ENCODE measurements at regions not wholly inside any gene's neighbourhood (a gene's known extent, or its start where the extent isn't known, plus 50 kb on each side); places are given as distances from the start of the nearest gene placed in this dataset.

- TF ChIP-seq EZH2phosphoT487 (IDR thresholded peaks at IDR 0.05; ENCODE audit: borderline replicate concordance) (no peak), FOSL1 (IDR thresholded peaks at IDR 0.05; ENCODE audit: low read depth) (no peak), CTCF (IDR thresholded peaks at IDR 0.05 in 2 of 3, conservative IDR thresholded peaks at IDR 0.05 in 1 of 3; ENCODE audit: borderline replicate concordance in 1 of 3, insufficient read depth in 1 of 3, low read depth in 2 of 3, low read length in 2 of 3) (no peak)
Measured at GRCh38 chr1:227459977-227460376, 103.4 kb upstream of the ZNF678 start (continued).

GRCh38 chr1:227459326-227459841 is 104.0 kb upstream of the ZNF678 start:
- Histone ChIP-seq H3K4me2 (ENCODE audit: low read length) (no peak overlapping the region), H3K9me2 (ENCODE audit: insufficient read depth) (no peaks in the 10 kb centered on the region), H3K9ac (ENCODE audit: low read length) (no peak overlapping the region), H3K27me3 (ENCODE audit: insufficient read depth, low read length) (peaks cover 3% of the 10 kb centered on the region; the same call in 1 of the 2 replicates), H3K4me3 (replicated peaks in 1 of 2; ENCODE audit: low read depth in 1 of 2, low read length in 2 of 2) (no peak overlapping the region), H3K4me1 (ENCODE audit: control insufficient read depth in 1 of 2, insufficient read depth in 2 of 2, low read length in 2 of 2) (no peaks in the 10 kb centered on the region; a peak in 1 of 4 replicates), H2AFZ (ENCODE audit: low read depth, low read length, poor library complexity, severe bottlenecking) (no peak overlapping the region), H4K20me1 (ENCODE audit: insufficient read depth) (no peaks in the 10 kb centered on the region), H3K9me3 (ENCODE audit: control insufficient read depth in 1 of 2, insufficient read depth in 1 of 2, low read depth in 1 of 2, low read length in 2 of 2) (no peaks in the 10 kb centered on the region), H3K27ac (ENCODE audit: low read depth, low read length) (no peak overlapping the region), H3K79me2 (ENCODE audit: insufficient read depth, low read length) (no peaks in the 10 kb centered on the region), H3K36me3 (ENCODE audit: control insufficient read depth in 1 of 2, insufficient read depth in 2 of 2, low read length in 2 of 2) (no peaks in the 10 kb centered on the region)
- ChIA-PET POLR2A (no interaction called here), CTCF (interaction anchor here (0.9 kb wide), 1 partner anchor 13 kb away, joined by 3 read pairs; no protein-coding TSS in a partner anchor), RAD21 (ENCODE audit: low non-redundant PET in 1 of 2, low total read pairs in 2 of 2, uncharacterized antibody in 2 of 2, unreplicated experiment in 2 of 2) (no interaction called here)
- no peak for DNase-seq (ENCODE audit: low read depth, low spot score)
- no peak for TF ChIP-seq CBX3 (IDR thresholded peaks at IDR 0.05; ENCODE audit: low read depth)
- TF ChIP-seq CEBPB (IDR thresholded peaks at IDR 0.05; ENCODE audit: low read depth): no peak
- TF ChIP-seq SRF (IDR thresholded peaks at IDR 0.05; ENCODE audit: low read depth): no peak
- TF ChIP-seq ZNF274 (IDR thresholded peaks at IDR 0.05; ENCODE audit: low read depth, low read length): no peak
- TF ChIP-seq POLR2AphosphoS5 (IDR thresholded peaks at IDR 0.05; ENCODE audit: low read depth, low read length): no peak
- no peak for TF ChIP-seq RAD21 (IDR thresholded peaks at IDR 0.05; ENCODE audit: low read depth)
- TF ChIP-seq SIN3A (IDR thresholded peaks at IDR 0.05; ENCODE audit: low read depth): no peak
- no peak for TF ChIP-seq EZH2 (IDR thresholded peaks at IDR 0.05)
- TF ChIP-seq ZBTB33 (IDR thresholded peaks at IDR 0.05; ENCODE audit: extremely low read depth, insufficient replicate concordance, low read length): no peak
- TF ChIP-seq ZFX (IDR thresholded peaks at IDR 0.05): no peak
- no peak for TF ChIP-seq TCF7L2 (IDR thresholded peaks at IDR 0.05; ENCODE audit: borderline replicate concordance, extremely low read depth, insufficient read depth, insufficient read length)
- TF ChIP-seq MAX (IDR thresholded peaks at IDR 0.05): no peak
- no peak for TF ChIP-seq ELF1 (IDR thresholded peaks at IDR 0.05; ENCODE audit: borderline replicate concordance, low read depth)
- TF ChIP-seq ATF3 (IDR thresholded peaks at IDR 0.05): no peak
- intact Hi-C loops (cut with micrococcal nuclease): no loop called here
- BruUV-seq (replicated peaks): no TSS peak
- ATAC-seq: no peak
